GM18520 (cell line): ENCODE measurements at regions not wholly inside any gene's neighbourhood (a gene's known extent, or its start where the extent isn't known, plus 50 kb on each side); places are given as distances from the start of the nearest gene placed in this dataset.
"Not testable (repeated sequence)": the region's sequence is repeated elsewhere in the genome, so short reads cannot be mapped to it uniquely, and the experiment has no call there.

Experiments
- ATAC-seq: cut with Tn5 transposase; IDR thresholded peaks from one replicate; pipeline ENCODE4 v1.9.1; 2021; ENCODE audit not compliant: unreplicated experiment

GRCh38 chr2:149732730-149733290, 145.2 kb upstream of the MMADHC start:
- no peak for ATAC-seq

- ATAC-seq, result no peak
Measured at GRCh38 chr2:149732001-149732685, 144.6 kb upstream of the MMADHC start.

- ATAC-seq, result no peak
Measured at GRCh38 chr2:149731079-149731478, 143.5 kb upstream of the MMADHC start.

- no peak for ATAC-seq
Measured at GRCh38 chr2:149729586-149729985, 142.0 kb upstream of the MMADHC start.

- no peak for ATAC-seq
Measured at GRCh38 chr2:149727927-149728326, 140.4 kb upstream of the MMADHC start.

GRCh38 chr2:149725234-149725633, 137.7 kb upstream of the MMADHC start:
- ATAC-seq, result no peak

GRCh38 chr2:149724091-149724490, 136.5 kb upstream of the MMADHC start:
- no peak for ATAC-seq

- no peak for ATAC-seq
Measured at GRCh38 chr2:149720615-149721014, 133.0 kb upstream of the MMADHC start.

GRCh38 chr2:149719695-149720094, 132.1 kb upstream of the MMADHC start:
- ATAC-seq, result no peak

- no peak for ATAC-seq
Measured at GRCh38 chr2:149716687-149717086, 129.1 kb upstream of the MMADHC start.

- ATAC-seq, result no peak
Measured at GRCh38 chr2:149715894-149716293, 128.3 kb upstream of the MMADHC start.

- ATAC-seq, result no peak
Measured at GRCh38 chr2:149715005-149715592, 127.5 kb upstream of the MMADHC start.

- ATAC-seq, result no peak
Measured at GRCh38 chr2:149709496-149710263, 122.1 kb upstream of the MMADHC start.

- no peak for ATAC-seq
Measured at GRCh38 chr2:149703281-149703680, 115.7 kb upstream of the MMADHC start.

- ATAC-seq, result no peak
Measured at GRCh38 chr2:149702571-149702970, 115.0 kb upstream of the MMADHC start.

- no peak for ATAC-seq
Measured at GRCh38 chr2:149701241-149701640, 113.7 kb upstream of the MMADHC start.

- no peak for ATAC-seq
Measured at GRCh38 chr2:149692961-149693396, 105.4 kb upstream of the MMADHC start.

GRCh38 chr2:149690825-149691224, 103.2 kb upstream of the MMADHC start:
- ATAC-seq, result no peak

GRCh38 chr2:149687052-149687427, 99.5 kb upstream of the MMADHC start:
- ATAC-seq, result no peak

GRCh38 chr2:149686136-149687051, 98.8 kb upstream of the MMADHC start:
- no peak for ATAC-seq

- not testable (repeated sequence) for ATAC-seq
Measured at GRCh38 chr2:149685401-149685800, 97.8 kb upstream of the MMADHC start.
